ENCODE measurements at regions not wholly inside any gene's neighbourhood (a gene's known extent, or its start where the extent isn't known, plus 50 kb on each side); places are given as distances from the start of the nearest gene placed in this dataset.

GRCh38 chr14:82889701-82890100 lies 1356.0 kb upstream of the SEL1L start:
- Histone ChIP-seq H3K27me3 (ENCODE audit: control insufficient read depth in 2 of 2, insufficient read depth in 2 of 2, low read length in 2 of 2) (no peaks in the 10 kb centered on the region), H3K9me3 (ENCODE audit: control insufficient read depth in 2 of 3, low read length in 3 of 3) (no peaks in the 10 kb centered on the region), H3K4me1 (ENCODE audit: control insufficient read depth in 2 of 2, insufficient read depth in 2 of 2, low read length in 2 of 2) (no peaks in the 10 kb centered on the region), H3K36me3 (ENCODE audit: control insufficient read depth in 2 of 3, insufficient read depth in 3 of 3, low read length in 3 of 3) (no peaks in the 10 kb centered on the region), H3K27ac (ENCODE audit: low read depth, low read length) (no peak overlapping the region), H3K4me3 (ENCODE audit: low read length) (no peak overlapping the region)
- Mint-ChIP-seq H3K36me3 (peaks cover 0 to 4% (median 0%) of the 10 kb centered on the region in 5 donors), H3K9me3 (peaks cover 2 to 33% (median 12%) of the 10 kb centered on the region in 11 donors), H3K27ac (no peak overlapping the region), H3K4me3 (no peak overlapping the region), H3K27me3 (no peaks in the 10 kb centered on the region), H3K4me1 (no peaks in the 10 kb centered on the region)
- no peak for ATAC-seq
- CTCF ChIA-PET, result no interaction called here
- intact Hi-C loops (cut with micrococcal nuclease), result no loop called here
- POLR2A ChIA-PET, result no interaction called here
- DNase-seq, result no peak

DNA sequence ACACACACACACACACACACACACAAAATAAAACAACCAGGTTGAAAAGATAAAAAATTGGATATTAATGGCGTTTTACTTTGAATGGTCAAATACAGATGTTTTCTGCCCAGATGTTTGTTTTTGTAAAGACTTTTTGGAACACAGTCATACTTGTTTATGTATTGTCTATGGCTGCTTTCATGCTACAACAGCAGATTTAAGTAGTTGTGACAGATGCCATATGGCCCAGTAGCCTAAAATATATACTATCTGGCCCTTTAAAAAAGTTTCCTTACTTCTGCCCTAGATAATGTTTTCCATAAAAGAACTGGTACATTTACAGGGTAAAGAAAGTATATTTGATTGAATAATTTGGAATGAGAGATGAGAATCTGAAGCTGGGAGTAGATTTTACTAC lies 1362.8 kb upstream of the SEL1L start:
- no peaks in the 10 kb centered on the region for H3K27me3 Mint-ChIP-seq
- Histone ChIP-seq H3K4me1 (ENCODE audit: control insufficient read depth in 2 of 2, insufficient read depth in 2 of 2, low read length in 2 of 2) (no peaks in the 10 kb centered on the region), H3K27me3 (ENCODE audit: control insufficient read depth in 2 of 2, insufficient read depth in 2 of 2, low read length in 2 of 2) (no peaks in the 10 kb centered on the region), H3K9me3 (ENCODE audit: control insufficient read depth in 2 of 3, low read length in 3 of 3) (no peaks in the 10 kb centered on the region), H3K27ac (ENCODE audit: low read depth, low read length) (no peak overlapping the region), H3K4me3 (ENCODE audit: low read length) (no peak overlapping the region), H3K36me3 (ENCODE audit: control insufficient read depth in 2 of 3, insufficient read depth in 3 of 3, low read length in 3 of 3) (no peaks in the 10 kb centered on the region)
- no peaks in the 10 kb centered on the region for H3K4me1 Mint-ChIP-seq
- peaks cover 0 to 4% (median 0%) of the 10 kb centered on the region in 5 donors for H3K36me3 Mint-ChIP-seq
- H3K9me3 Mint-ChIP-seq, result peaks cover 0 to 27% (median 3%) of the 10 kb centered on the region in 11 donors
- CTCF ChIA-PET, result no interaction called here
- intact Hi-C loops (cut with micrococcal nuclease), result no loop called here
- H3K27ac Mint-ChIP-seq, result no peak overlapping the region
- DNase-seq (no peak), ATAC-seq (no peak)
- POLR2A ChIA-PET, result no interaction called here
- no peak overlapping the region for H3K4me3 Mint-ChIP-seq

DNA sequence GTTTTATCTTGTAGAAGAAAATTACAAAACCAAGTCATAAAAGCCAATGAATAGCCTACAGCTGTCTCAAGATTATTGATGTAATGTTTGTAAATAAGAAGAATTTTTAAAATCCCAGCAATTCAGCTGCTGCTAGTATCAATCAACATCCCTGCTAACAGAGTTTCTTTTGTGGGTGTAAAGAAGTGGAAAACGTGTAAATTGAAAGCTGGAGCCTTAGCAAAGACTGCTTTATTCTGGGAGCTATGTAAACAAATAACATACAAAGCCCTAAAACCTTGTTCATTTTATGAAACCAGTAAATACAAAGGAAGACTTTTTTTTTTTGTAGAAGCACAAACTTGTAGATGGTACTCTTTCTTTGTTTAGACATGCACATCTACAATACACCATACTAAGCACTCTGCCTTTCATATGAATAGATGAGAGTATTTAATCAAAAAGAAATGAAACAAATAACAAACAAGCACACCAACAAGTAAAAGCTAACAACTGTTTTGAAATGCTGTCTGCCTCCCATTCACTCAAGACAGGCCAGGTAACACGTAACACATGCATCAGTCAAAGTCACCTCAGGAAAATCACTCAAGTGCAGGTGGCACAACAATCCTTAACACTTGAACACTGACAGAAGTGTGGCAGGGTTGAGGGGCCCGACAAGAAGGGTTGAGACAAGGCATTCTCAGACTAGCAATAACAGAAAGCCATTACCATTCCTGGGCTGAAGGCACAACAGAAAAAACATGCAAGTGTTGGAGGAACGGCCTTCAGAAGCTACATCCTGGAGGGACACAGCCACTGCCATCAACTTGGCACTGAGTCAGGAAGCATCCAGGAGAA lies 1364.0 kb upstream of the SEL1L start:
- no peak for DNase-seq
- Mint-ChIP-seq H3K27ac (no peak overlapping the region), H3K4me1 (no peaks in the 10 kb centered on the region), H3K9me3 (peaks cover 0 to 21% (median 4%) of the 10 kb centered on the region in 11 donors), H3K36me3 (no peaks in the 10 kb centered on the region), H3K4me3 (no peak overlapping the region), H3K27me3 (no peaks in the 10 kb centered on the region)
- no peak overlapping the region for H3K4me3 ChIP-seq (ENCODE audit: low read length)
- CTCF ChIA-PET, result no interaction called here
- H3K4me1 ChIP-seq (ENCODE audit: control insufficient read depth in 2 of 2, insufficient read depth in 2 of 2, low read length in 2 of 2), result no peaks in the 10 kb centered on the region
- H3K9me3 ChIP-seq (ENCODE audit: control insufficient read depth in 2 of 3, low read length in 3 of 3), result no peaks in the 10 kb centered on the region
- H3K27ac ChIP-seq (ENCODE audit: low read depth, low read length), result no peak overlapping the region
- H3K36me3 ChIP-seq (ENCODE audit: control insufficient read depth in 2 of 3, insufficient read depth in 3 of 3, low read length in 3 of 3), result no peaks in the 10 kb centered on the region
- no peaks in the 10 kb centered on the region for H3K27me3 ChIP-seq (ENCODE audit: control insufficient read depth in 2 of 2, insufficient read depth in 2 of 2, low read length in 2 of 2)
- intact Hi-C loops (cut with micrococcal nuclease), result no loop called here
- POLR2A ChIA-PET, result no interaction called here
- ATAC-seq, result no peak

GRCh38 chr14:82905762-82906161 lies 1372.1 kb upstream of the SEL1L start:
- ATAC-seq, result no peak
- no peaks in the 10 kb centered on the region for H3K36me3 Mint-ChIP-seq
- H3K27ac Mint-ChIP-seq, result no peak overlapping the region
- Histone ChIP-seq H3K27me3 (ENCODE audit: control insufficient read depth in 2 of 2, insufficient read depth in 2 of 2, low read length in 2 of 2) (no peaks in the 10 kb centered on the region), H3K36me3 (ENCODE audit: control insufficient read depth in 2 of 3, insufficient read depth in 3 of 3, low read length in 3 of 3) (no peaks in the 10 kb centered on the region), H3K9me3 (ENCODE audit: control insufficient read depth in 2 of 3, low read length in 3 of 3) (no peaks in the 10 kb centered on the region), H3K4me3 (ENCODE audit: low read length) (no peak overlapping the region), H3K4me1 (ENCODE audit: control insufficient read depth in 2 of 2, insufficient read depth in 2 of 2, low read length in 2 of 2) (no peaks in the 10 kb centered on the region), H3K27ac (ENCODE audit: low read depth, low read length) (no peak overlapping the region)
- intact Hi-C loops (cut with micrococcal nuclease), result no loop called here
- ChIA-PET POLR2A (no interaction called here), CTCF (no interaction called here)
- no peaks in the 10 kb centered on the region for H3K4me1 Mint-ChIP-seq
- H3K27me3 Mint-ChIP-seq, result no peaks in the 10 kb centered on the region
- no peak for DNase-seq
- H3K4me3 Mint-ChIP-seq, result no peak overlapping the region
- H3K9me3 Mint-ChIP-seq, result peaks cover 0 to 61% (median 13%) of the 10 kb centered on the region in 11 donors

DNA sequence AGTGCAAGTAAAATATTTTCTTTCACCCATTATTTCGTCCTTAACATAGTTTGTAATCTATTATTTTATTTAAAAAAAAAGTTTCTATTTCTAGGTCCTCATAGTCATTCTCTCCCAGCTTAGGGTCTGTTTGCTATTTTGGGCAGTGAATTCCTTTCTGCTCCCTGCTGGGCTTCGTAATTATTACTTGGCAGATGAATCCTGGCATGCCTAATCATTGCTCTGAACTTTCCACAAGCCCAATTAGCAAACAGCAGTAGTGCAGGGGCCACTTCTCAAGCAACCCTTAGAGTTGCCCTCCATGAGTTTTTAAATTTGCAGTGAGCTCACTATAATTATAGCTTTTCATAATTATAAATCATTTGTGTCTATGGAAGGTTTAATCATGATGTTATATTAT lies 1378.3 kb upstream of the SEL1L start:
- ChIA-PET POLR2A (no interaction called here), CTCF (no interaction called here)
- peaks cover 0 to 51% (median 14%) of the 10 kb centered on the region in 11 donors for H3K9me3 Mint-ChIP-seq

DNA sequence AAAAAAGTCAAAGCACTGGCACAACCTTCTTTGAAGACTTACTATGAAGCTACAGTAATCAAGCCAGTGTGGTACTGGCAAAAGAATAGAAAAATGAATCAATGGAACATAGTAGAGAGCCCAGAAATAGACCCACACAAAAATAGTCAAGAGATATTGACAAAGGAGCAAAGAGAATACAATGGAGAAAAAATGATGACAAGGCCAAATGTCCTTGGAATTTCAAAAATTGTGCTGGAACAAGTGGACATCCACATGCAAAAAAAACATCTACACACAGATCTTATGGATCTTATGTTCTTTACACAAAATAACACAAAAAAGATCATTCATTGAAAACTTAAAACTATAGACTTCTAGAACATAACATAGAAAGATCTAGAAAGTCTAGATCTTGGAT lies 1379.7 kb upstream of the SEL1L start:
- Mint-ChIP-seq H3K27me3 (no peaks in the 10 kb centered on the region), H3K27ac (no peak overlapping the region), H3K4me3 (no peak overlapping the region), H3K9me3 (peaks cover 0 to 41% (median 11%) of the 10 kb centered on the region in 11 donors), H3K36me3 (no peaks in the 10 kb centered on the region), H3K4me1 (no peaks in the 10 kb centered on the region)
- ATAC-seq, result no peak
- ChIA-PET POLR2A (no interaction called here), CTCF (no interaction called here)
- H3K4me3 ChIP-seq (ENCODE audit: low read length), result no peak overlapping the region
- DNase-seq, result no peak
- H3K27me3 ChIP-seq (ENCODE audit: control insufficient read depth in 2 of 2, insufficient read depth in 2 of 2, low read length in 2 of 2), result no peaks in the 10 kb centered on the region
- no peaks in the 10 kb centered on the region for H3K36me3 ChIP-seq (ENCODE audit: control insufficient read depth in 2 of 3, insufficient read depth in 3 of 3, low read length in 3 of 3)
- H3K4me1 ChIP-seq (ENCODE audit: control insufficient read depth in 2 of 2, insufficient read depth in 2 of 2, low read length in 2 of 2), result no peaks in the 10 kb centered on the region
- no peaks in the 10 kb centered on the region for H3K9me3 ChIP-seq (ENCODE audit: control insufficient read depth in 2 of 3, low read length in 3 of 3)
- intact Hi-C loops (cut with micrococcal nuclease), result no loop called here
- H3K27ac ChIP-seq (ENCODE audit: low read depth, low read length), result no peak overlapping the region

More for the DNA sequence above, 1378.3 kb upstream of the SEL1L start:
- H3K27me3 ChIP-seq (ENCODE audit: control insufficient read depth in 2 of 2, insufficient read depth in 2 of 2, low read length in 2 of 2), result no peaks in the 10 kb centered on the region
- H3K4me3 ChIP-seq (ENCODE audit: low read length), result no peak overlapping the region
- Mint-ChIP-seq H3K27ac (no peak overlapping the region), H3K4me3 (no peak overlapping the region), H3K36me3 (no peaks in the 10 kb centered on the region), H3K4me1 (no peaks in the 10 kb centered on the region), H3K27me3 (no peaks in the 10 kb centered on the region)
- H3K27ac ChIP-seq (ENCODE audit: low read depth, low read length), result no peak overlapping the region
- intact Hi-C loops (cut with micrococcal nuclease), result no loop called here
- ATAC-seq (no peak), DNase-seq (no peak)
- no peaks in the 10 kb centered on the region for H3K36me3 ChIP-seq (ENCODE audit: control insufficient read depth in 2 of 3, insufficient read depth in 3 of 3, low read length in 3 of 3)
- no peaks in the 10 kb centered on the region for H3K4me1 ChIP-seq (ENCODE audit: control insufficient read depth in 2 of 2, insufficient read depth in 2 of 2, low read length in 2 of 2)
- no peaks in the 10 kb centered on the region for H3K9me3 ChIP-seq (ENCODE audit: control insufficient read depth in 2 of 3, low read length in 3 of 3)

- intact Hi-C loops (cut with micrococcal nuclease), result no loop called here
- Mint-ChIP-seq H3K27ac (no peak overlapping the region), H3K9me3 (peaks cover 0 to 22% (median 9%) of the 10 kb centered on the region in 11 donors), H3K27me3 (no peaks in the 10 kb centered on the region), H3K36me3 (no peaks in the 10 kb centered on the region), H3K4me3 (no peak overlapping the region), H3K4me1 (no peaks in the 10 kb centered on the region)
- CTCF ChIA-PET, result no interaction called here
- no peaks in the 10 kb centered on the region for H3K9me3 ChIP-seq (ENCODE audit: control insufficient read depth in 2 of 3, low read length in 3 of 3)
- ATAC-seq (no peak), DNase-seq (no peak)
- H3K36me3 ChIP-seq (ENCODE audit: control insufficient read depth in 2 of 3, insufficient read depth in 3 of 3, low read length in 3 of 3), result no peaks in the 10 kb centered on the region
- H3K4me3 ChIP-seq (ENCODE audit: low read length), result no peak overlapping the region
- H3K4me1 ChIP-seq (ENCODE audit: control insufficient read depth in 2 of 2, insufficient read depth in 2 of 2, low read length in 2 of 2), result no peaks in the 10 kb centered on the region
- no peak overlapping the region for H3K27ac ChIP-seq (ENCODE audit: low read depth, low read length)
- H3K27me3 ChIP-seq (ENCODE audit: control insufficient read depth in 2 of 2, insufficient read depth in 2 of 2, low read length in 2 of 2), result no peaks in the 10 kb centered on the region
- POLR2A ChIA-PET, result no interaction called here
Observed at GRCh38 chr14:82915381-82915780, 1381.7 kb upstream of the SEL1L start.

All from naive thymus-derived CD4-positive, alpha-beta T cell (primary cell).